ENCODE measurements at regions not wholly inside any gene's neighbourhood (a gene's known extent, or its start where the extent isn't known, plus 50 kb on each side); places are given as distances from the start of the nearest gene placed in this dataset.

DNA sequence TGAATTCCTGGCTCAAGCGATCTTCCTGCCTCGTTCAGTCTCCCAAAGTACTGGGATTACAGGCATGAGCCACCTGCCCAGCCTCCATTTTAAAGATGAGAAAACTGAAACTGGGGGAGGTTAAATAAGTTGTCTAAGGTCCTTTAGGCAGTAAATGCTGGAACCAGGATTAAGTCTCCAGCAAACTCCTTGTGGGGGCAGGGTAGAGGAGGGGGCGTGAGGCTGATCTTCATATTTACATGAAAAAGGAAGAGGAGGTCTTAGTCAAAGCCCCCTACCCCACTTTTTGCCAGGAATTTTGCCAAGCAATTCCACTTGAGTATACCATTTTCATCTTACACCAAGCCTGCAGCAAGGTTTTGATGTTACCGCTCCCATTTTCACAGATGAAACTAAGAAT is 76.6 kb upstream of the NR4A3 start:
- FAIRE-seq (no peak), DNase-seq (no peak)
- H3K9me3 ChIP-seq (ENCODE audit: control insufficient read depth in 2 of 3, insufficient read depth in 1 of 3, low read length in 3 of 3), result no peaks in the 10 kb centered on the region
- no peak overlapping the region for H3K9ac ChIP-seq (ENCODE audit: low read length in 3 of 3)
- no peaks in the 10 kb centered on the region for H3K4me1 ChIP-seq (ENCODE audit: control insufficient read depth in 2 of 3, insufficient read depth in 2 of 3, low read depth in 1 of 3, low read length in 3 of 3)
- no peaks in the 10 kb centered on the region for H3K27me3 ChIP-seq (ENCODE audit: control insufficient read depth, insufficient read depth, low read length)
- H3K4me3 ChIP-seq (ENCODE audit: low read length in 3 of 3), result no peak overlapping the region
- TF ChIP-seq, protein P1, sequence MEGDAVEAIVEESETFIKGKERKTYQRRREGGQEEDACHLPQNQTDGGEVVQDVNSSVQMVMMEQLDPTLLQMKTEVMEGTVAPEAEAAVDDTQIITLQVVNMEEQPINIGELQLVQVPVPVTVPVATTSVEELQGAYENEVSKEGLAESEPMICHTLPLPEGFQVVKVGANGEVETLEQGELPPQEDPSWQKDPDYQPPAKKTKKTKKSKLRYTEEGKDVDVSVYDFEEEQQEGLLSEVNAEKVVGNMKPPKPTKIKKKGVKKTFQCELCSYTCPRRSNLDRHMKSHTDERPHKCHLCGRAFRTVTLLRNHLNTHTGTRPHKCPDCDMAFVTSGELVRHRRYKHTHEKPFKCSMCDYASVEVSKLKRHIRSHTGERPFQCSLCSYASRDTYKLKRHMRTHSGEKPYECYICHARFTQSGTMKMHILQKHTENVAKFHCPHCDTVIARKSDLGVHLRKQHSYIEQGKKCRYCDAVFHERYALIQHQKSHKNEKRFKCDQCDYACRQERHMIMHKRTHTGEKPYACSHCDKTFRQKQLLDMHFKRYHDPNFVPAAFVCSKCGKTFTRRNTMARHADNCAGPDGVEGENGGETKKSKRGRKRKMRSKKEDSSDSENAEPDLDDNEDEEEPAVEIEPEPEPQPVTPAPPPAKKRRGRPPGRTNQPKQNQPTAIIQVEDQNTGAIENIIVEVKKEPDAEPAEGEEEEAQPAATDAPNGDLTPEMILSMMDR (IDR thresholded peaks at IDR 0.05; ENCODE audit: borderline replicate concordance, extremely low read depth, insufficient read depth), result no peak
- H3K27ac ChIP-seq (ENCODE audit: low read depth in 2 of 2, low read length in 2 of 2), result no peak overlapping the region
- intact Hi-C loops (cut with DNase I), result no loop called here
- H3K36me3 ChIP-seq (ENCODE audit: control insufficient read depth in 2 of 3, insufficient read depth in 3 of 3, low read length in 3 of 3), result no peaks in the 10 kb centered on the region

DNA sequence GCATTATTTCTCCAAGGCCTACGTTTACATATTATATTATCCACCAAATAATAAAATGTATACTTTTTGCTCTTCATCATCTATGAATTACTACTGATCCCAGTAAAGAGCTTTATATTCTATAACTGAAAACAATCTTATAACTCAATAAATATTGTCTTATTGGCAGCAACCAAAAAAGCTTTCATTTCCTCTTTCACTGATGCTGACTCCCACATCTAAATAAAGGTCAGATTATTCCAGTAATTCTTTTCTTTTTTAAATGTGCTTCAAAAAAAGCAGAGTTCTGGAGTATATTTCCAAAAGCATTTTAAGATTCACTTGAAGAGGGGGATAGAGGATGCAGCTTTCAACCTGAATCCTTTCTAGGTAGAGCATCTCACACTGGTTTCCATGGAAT is 75.3 kb upstream of the NR4A3 start:
- intact Hi-C loops (cut with DNase I), result no loop called here
- H3K36me3 ChIP-seq (ENCODE audit: control insufficient read depth in 2 of 3, insufficient read depth in 3 of 3, low read length in 3 of 3), result no peaks in the 10 kb centered on the region
- no peaks in the 10 kb centered on the region for H3K27me3 ChIP-seq (ENCODE audit: control insufficient read depth, insufficient read depth, low read length)
- no peak overlapping the region for H3K4me3 ChIP-seq (ENCODE audit: low read length in 3 of 3)
- FAIRE-seq (no peak), DNase-seq (no peak)
- H3K27ac ChIP-seq (ENCODE audit: low read depth in 2 of 2, low read length in 2 of 2), result no peak overlapping the region
- H3K4me1 ChIP-seq (ENCODE audit: control insufficient read depth in 2 of 3, insufficient read depth in 2 of 3, low read depth in 1 of 3, low read length in 3 of 3), result no peaks in the 10 kb centered on the region
- H3K9ac ChIP-seq (ENCODE audit: low read length in 3 of 3), result no peak overlapping the region
- TF ChIP-seq, protein P1 (IDR thresholded peaks at IDR 0.05; ENCODE audit: borderline replicate concordance, extremely low read depth, insufficient read depth), result no peak
- H3K9me3 ChIP-seq (ENCODE audit: control insufficient read depth in 2 of 3, insufficient read depth in 1 of 3, low read length in 3 of 3), result no peaks in the 10 kb centered on the region

DNA sequence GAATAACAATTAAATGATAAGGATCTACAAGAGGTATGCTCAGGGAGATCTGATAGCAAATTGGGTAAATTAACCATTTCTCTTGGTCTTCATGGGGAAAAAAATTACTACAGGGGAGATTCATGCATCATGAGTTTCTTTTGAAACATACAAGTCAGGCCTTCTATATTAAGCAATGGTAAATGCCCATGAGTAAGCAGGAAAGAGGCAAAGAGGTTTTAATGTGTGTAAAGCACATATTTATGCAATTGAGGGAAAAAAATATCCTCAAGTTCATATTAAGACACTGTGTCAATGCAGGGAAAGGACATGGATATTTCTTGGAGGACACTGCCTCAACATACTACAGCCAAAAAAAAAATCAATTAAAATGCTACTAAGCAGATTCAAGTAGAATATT is 73.4 kb upstream of the NR4A3 start:
- Histone ChIP-seq H3K4me3 (ENCODE audit: low read length in 3 of 3) (no peak overlapping the region), H3K9me3 (ENCODE audit: control insufficient read depth in 2 of 3, insufficient read depth in 1 of 3, low read length in 3 of 3) (no peaks in the 10 kb centered on the region), H3K4me1 (ENCODE audit: control insufficient read depth in 2 of 3, insufficient read depth in 2 of 3, low read depth in 1 of 3, low read length in 3 of 3) (no peaks in the 10 kb centered on the region), H3K27me3 (ENCODE audit: control insufficient read depth, insufficient read depth, low read length) (no peaks in the 10 kb centered on the region), H3K36me3 (ENCODE audit: control insufficient read depth in 2 of 3, insufficient read depth in 3 of 3, low read length in 3 of 3) (no peaks in the 10 kb centered on the region), H3K27ac (ENCODE audit: low read depth in 2 of 2, low read length in 2 of 2) (no peak overlapping the region), H3K9ac (ENCODE audit: low read length in 3 of 3) (no peak overlapping the region)
- TF ChIP-seq, protein P1 (IDR thresholded peaks at IDR 0.05; ENCODE audit: borderline replicate concordance, extremely low read depth, insufficient read depth), result no peak
- FAIRE-seq (no peak), DNase-seq (no peak)
- intact Hi-C loops (cut with DNase I), result no loop called here

DNA sequence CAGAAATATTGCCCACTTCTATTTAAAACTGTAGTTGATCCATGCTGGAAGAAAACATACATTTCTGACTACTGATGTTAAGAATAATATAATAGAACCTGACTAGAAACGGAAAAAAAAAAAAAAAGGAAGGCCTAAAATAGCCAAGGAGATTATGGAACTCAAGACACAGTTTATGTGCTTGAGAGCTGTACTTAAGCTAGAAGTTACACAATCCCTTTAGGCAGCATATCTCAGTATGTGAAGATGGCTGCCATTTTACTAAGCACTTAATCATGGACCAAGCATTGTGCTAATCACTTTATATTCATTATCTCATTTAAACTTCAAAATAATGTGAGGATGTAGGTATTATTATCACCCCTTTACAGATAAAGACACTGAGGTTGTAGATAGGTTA is 73.0 kb upstream of the NR4A3 start:
- intact Hi-C loops (cut with DNase I), result no loop called here
- Histone ChIP-seq H3K27ac (ENCODE audit: low read depth in 2 of 2, low read length in 2 of 2) (no peak overlapping the region), H3K36me3 (ENCODE audit: control insufficient read depth in 2 of 3, insufficient read depth in 3 of 3, low read length in 3 of 3) (no peaks in the 10 kb centered on the region), H3K27me3 (ENCODE audit: control insufficient read depth, insufficient read depth, low read length) (no peaks in the 10 kb centered on the region), H3K9ac (ENCODE audit: low read length in 3 of 3) (no peak overlapping the region), H3K4me3 (ENCODE audit: low read length in 3 of 3) (no peak overlapping the region), H3K9me3 (ENCODE audit: control insufficient read depth in 2 of 3, insufficient read depth in 1 of 3, low read length in 3 of 3) (no peaks in the 10 kb centered on the region), H3K4me1 (ENCODE audit: control insufficient read depth in 2 of 3, insufficient read depth in 2 of 3, low read depth in 1 of 3, low read length in 3 of 3) (no peaks in the 10 kb centered on the region)
- TF ChIP-seq, protein P1 (IDR thresholded peaks at IDR 0.05; ENCODE audit: borderline replicate concordance, extremely low read depth, insufficient read depth), result no peak
- FAIRE-seq (no peak), DNase-seq (no peak)

All from kidney (tissue), 13 donors.